HG03066 (cell line): ENCODE measurements at regions not wholly inside any gene's neighbourhood (a gene's known extent, or its start where the extent isn't known, plus 50 kb on each side); places are given as distances from the start of the nearest gene placed in this dataset.

ENCODE experiments used
- ATAC-seq: cut with Tn5 transposase; IDR thresholded peaks from one replicate; pipeline ENCODE4 v1.9.1; 2021; ENCODE audit warnings: low read depth; ENCODE audit not compliant: unreplicated experiment

DNA sequence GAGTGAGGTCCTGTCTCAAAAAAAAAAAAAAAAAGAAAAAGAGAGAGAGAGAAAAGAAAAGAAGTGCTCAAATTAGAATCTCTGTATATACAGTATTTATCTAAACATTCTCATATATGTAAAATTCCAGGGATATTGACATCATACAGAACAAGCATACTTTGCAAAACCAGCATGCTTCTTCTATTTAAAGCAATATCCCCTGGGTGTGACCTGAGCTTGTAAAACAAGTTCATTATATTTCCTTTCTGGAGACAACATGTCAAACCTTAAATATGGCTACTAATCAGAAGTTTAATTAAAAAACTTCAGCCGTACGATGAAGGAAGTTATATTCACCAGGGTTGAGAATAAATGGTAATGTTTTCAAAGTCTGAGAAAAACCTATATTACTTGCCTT is 175.8 kb upstream of the HMGA2 start:
- ATAC-seq: no peak

- ATAC-seq: no peak
Observed at GRCh38 chr12:65649126-65649525, 175.2 kb upstream of the HMGA2 start.

GRCh38 chr12:65651060-65651459 is 173.2 kb upstream of the HMGA2 start:
- ATAC-seq: no peak

GRCh38 chr12:65653321-65653720 is 171.0 kb upstream of the HMGA2 start:
- ATAC-seq: no peak

DNA sequence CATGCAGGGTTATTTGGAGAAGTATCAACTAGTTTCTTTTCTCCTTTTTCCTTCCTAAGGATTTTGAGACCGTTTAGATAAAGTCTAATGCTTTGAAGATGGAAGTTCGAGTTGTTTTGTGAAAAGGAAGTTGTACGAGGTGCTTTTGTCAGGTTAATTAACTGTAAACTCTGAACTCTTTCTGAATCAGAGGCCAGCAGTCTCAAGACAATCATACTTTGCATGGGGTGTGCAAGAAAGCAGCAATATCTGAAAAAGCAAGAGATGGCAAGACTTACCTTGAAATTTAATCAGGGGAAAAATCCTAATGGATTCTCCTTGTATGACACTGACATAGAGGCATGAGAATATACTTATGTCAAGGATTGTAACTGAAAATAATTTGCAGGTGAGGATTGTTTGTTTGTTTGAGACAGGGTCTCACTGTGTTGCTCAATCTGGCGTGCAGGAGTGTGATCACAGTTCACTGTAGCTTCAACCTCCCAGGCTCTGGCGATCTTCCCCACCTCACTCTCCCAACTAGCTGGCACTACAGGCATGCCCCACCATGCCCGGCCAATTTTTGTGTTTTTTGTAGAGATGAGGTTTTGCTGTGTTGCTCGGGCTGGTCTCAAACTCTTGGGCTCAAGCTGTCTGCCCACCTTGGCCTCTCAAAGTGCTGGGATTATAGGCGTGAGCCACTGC is 170.2 kb upstream of the HMGA2 start:
- no peak for ATAC-seq

GRCh38 chr12:65655074-65655493 is 169.2 kb upstream of the HMGA2 start:
- ATAC-seq: no peak

GRCh38 chr12:65656156-65656882 is 168.0 kb upstream of the HMGA2 start:
- ATAC-seq: no peak

- ATAC-seq: no peak
Observed at GRCh38 chr12:65656891-65657351, 167.4 kb upstream of the HMGA2 start.

- ATAC-seq: no peak
Observed at GRCh38 chr12:65657635-65658034, 166.6 kb upstream of the HMGA2 start.

- ATAC-seq: no peak
Observed at GRCh38 chr12:65658360-65658759, 165.9 kb upstream of the HMGA2 start.

DNA sequence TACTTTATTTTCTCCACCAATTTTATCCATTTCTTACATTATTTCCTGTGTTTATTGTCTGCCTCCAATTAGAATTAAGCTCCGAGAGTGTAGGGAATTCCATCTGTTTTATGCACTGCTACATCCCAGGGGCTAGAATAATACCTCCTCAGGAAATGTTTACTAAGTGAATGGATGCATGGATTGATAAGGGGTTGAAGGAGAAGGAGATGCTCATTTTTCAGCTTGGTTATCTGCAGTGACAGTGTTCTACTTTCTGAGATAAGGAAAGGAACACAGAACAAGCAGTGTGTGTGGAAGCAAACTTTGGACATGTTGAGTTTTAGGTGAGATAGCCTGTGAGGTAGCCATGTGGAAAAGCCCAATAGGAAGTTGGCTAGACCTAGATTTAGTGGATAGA is 164.6 kb upstream of the HMGA2 start:
- no peak for ATAC-seq

GRCh38 chr12:65660096-65660495 is 164.2 kb upstream of the HMGA2 start:
- no peak for ATAC-seq

DNA sequence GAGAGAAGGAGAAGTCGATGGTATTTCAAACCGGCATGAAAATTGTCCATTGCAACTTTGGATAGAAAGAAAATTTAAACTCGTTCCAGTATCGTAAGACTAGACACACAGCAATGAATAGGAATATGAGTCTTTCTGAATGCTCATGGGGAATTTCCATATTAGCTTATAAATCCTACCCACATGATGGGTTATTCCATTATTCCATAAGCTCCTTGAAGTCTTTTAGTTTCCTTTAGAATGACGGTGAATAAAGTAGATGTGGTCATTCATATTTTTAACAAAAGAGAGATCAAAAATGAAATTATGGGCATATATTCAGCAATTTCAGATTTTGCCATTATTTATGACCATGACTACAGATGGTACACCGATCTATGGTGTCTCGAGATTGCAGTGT is 163.4 kb upstream of the HMGA2 start:
- no peak for ATAC-seq

DNA sequence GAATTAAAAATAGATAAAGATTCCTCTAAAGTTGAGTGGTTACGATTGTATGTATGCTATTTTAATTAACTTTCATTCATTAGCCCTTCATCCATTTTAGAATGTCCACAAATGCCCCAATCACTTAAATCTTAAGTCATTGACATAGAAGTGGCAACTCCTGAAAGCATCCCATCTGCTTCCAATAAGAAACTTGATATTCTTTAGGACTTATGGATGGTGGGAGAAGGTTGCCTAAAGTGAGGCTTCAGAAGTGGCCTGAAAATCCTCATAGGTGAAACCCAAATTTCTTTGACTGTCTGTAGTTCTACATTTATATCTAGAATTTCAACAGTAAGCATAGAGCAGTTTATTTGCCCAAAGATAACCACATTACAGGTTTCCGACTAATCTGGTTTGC is 161.7 kb upstream of the HMGA2 start:
- no peak for ATAC-seq

DNA sequence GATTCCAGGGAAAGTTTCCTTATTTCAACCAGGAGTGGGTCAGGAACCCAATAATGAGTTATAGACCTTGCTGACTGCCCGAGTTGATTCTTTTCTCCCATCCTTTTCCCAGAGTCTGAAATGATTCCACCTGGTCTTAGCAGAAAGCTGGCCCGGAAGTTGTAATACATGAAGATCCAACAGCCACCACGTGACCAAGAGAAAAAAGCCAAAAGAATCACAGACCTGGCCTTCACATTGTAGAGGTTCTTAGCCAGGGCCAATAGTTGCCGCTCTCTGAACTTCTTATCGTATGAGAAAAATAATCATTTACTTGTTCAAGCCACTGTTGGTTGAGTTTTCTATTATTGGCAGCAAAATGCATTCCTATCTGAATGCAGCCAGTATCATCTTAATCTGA is 161.2 kb upstream of the HMGA2 start:
- ATAC-seq: no peak

DNA sequence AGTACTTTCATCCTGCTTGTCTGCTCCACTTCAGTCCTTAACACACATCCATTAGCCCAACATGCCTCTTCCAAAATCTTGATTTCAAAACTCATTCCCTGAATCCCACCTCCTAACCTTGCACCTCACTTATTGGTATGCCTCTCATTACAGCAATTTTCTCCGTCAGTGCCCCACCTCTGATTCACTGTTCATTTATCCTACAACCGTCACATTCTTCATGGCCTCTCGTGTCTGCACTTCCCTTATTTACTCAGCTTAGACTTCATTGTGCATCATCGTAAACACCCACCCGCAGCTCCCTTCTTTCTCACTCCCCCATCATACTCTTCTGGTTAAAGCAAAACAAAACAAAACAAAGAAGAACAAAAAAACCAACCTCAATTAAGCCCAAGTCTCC is 160.6 kb upstream of the HMGA2 start:
- no peak for ATAC-seq

DNA sequence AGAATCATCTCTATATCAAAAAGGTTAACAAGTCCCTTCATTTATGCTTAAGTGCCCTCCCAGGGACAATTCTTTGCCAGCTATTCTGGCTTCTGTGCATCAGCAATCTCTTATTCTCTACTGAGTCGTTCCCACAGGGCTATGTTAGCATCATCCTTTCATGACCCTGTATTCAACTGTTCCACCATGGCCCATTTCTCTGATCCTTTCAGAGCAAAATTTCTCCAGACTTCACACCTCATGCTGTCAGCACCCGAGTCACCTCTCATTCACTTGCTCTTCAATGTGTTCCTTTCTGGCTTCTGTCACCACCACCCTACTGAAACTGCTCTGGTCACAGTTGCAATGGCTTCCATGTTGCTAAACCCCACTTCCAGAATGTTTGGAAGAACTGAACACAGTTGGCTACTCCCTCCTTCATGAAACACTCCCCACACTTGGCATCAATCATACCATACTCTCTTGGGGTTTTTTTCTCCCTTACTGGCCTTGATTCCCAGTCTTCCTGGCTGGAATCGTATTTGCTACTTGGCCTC is 159.5 kb upstream of the HMGA2 start:
- no peak for ATAC-seq

DNA sequence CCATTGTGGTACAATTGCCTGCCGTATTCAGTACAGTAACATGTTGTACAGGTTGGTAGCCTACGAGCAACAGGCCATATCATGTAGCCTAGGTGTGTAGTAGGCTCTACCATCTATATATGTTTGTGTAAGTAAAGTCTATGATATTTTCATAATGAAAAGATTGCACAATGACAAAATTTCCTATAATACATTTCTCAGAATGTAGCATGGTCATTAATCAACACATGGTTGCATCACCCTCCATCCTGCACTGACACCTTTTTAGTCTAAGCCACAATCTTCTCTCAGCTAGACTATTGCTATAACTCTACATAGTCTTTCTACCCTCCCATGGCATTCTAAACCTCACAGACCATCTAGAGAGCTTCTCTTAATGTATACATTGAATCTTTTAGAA is 158.5 kb upstream of the HMGA2 start:
- no peak for ATAC-seq

GRCh38 chr12:65666876-65667275 is 157.4 kb upstream of the HMGA2 start:
- ATAC-seq: no peak

DNA sequence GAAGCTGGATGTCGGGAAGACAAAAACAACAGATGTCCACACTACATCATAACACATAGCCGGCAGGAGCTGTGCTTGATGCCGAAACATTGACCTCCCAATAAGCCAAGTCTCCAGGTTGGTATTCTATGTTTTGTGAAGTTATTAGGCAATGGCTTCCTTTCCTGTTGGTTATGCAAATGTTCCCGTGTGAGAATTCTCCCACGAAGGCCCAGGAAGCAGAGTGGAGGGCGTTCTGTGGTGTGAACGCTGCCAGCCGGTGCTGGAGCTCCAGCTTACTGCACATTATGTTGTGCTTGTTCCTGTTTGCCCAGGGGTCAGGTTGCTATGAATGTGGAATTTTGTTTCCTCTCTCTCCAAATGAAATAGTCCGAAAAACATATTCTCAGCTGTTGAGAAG is 156.4 kb upstream of the HMGA2 start:
- ATAC-seq: no peak

GRCh38 chr12:65668981-65669695 is 155.1 kb upstream of the HMGA2 start:
- no peak for ATAC-seq
